Central memory CD8-positive, alpha-beta T cell (primary cell): ENCODE measurements at regions not wholly inside any gene's neighbourhood (a gene's known extent, or its start where the extent isn't known, plus 50 kb on each side); places are given as distances from the start of the nearest gene placed in this dataset.

Experiments used
- ATAC-seq: fragments of 150-1000 bp; cut with Tn5 transposase; replicated peaks from 2 replicates; pipeline ENCODE4 v1.10.0; 2022; ENCODE audit warnings: mild to moderate bottlenecking, moderate FRiP score, moderate number of reproducible peaks; ENCODE audit not compliant: poor library complexity, severe bottlenecking; ENCODE audit errors: extremely low read depth
- DNase-seq, 2 donors: peaks; one replicate each; pipeline ENCODE4 v3.0.0; 2021; ENCODE audit warnings: low spot score in 2 of 2
- H3K27ac Mint-ChIP-seq: one replicate; pipeline ENCODE4 v1.8.0; 2022; ENCODE audit warnings: low read depth, mild to moderate bottlenecking, moderate library complexity, mixed read lengths
- H3K27me3 Mint-ChIP-seq: one replicate; pipeline ENCODE4 v1.8.0; 2022; ENCODE audit warnings: mixed read lengths
- H3K36me3 Mint-ChIP-seq: one replicate; pipeline ENCODE4 v1.8.0; 2022; ENCODE audit warnings: mild to moderate bottlenecking, moderate library complexity, mixed read lengths; ENCODE audit not compliant: insufficient read depth
- H3K4me1 Mint-ChIP-seq: one replicate; pipeline ENCODE4 v1.8.0; 2022; ENCODE audit warnings: mixed read lengths
- H3K4me3 Mint-ChIP-seq: one replicate; pipeline ENCODE4 v1.8.0; 2022; ENCODE audit warnings: mild to moderate bottlenecking, moderate library complexity, mixed read lengths
- H3K9me3 Mint-ChIP-seq: one replicate; pipeline ENCODE4 v1.8.0; 2022; ENCODE audit warnings: mixed read lengths

DNA sequence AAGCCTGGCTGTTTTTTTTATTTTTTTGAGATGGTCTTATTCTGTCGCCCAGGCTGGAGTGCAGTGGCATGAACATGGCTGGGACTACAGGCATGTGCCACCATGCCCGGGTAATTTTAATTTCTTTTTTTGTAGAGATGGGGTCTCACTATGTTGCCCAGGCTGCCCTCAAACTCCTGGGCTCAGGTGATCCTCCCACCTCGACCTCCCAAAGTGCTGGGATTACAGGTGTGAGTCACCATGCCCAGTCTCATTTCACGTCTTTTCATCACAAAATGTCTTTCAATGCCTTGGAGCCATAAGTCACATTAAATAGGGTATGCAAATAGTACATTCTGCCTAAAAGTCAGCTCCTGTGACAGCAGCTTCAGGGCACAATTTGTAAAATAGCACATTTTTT is 52.8 kb downstream of the SOX2 start:
- Mint-ChIP-seq H3K9me3 (peaks cover 10% of the 10 kb centered on the region), H3K4me1 (no peaks in the 10 kb centered on the region), H3K27ac (no peak overlapping the region), H3K36me3 (no peaks in the 10 kb centered on the region), H3K4me3 (no peak overlapping the region), H3K27me3 (no peaks in the 10 kb centered on the region)
- no peak for DNase-seq
- no peak for ATAC-seq

DNA sequence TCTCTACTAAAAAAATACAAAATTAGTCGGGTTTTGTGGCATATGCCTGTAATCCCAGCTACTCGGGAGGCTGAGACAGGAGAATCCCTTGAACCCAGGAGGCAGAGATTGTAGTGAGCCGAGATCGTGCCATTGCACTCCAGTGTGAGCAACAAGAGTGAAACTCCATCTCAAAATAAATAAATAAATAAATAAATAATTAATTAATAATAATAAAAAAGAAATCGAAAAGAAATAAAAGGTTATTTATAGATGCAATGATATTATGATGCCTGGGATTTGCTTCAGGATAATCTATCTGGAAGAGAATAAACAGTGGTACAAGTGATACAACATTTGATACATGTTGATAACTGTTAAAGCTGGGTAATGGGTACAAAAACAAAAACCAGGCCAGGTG is 58.6 kb downstream of the SOX2 start:
- Mint-ChIP-seq H3K9me3 (peaks cover 11% of the 10 kb centered on the region), H3K27me3 (no peaks in the 10 kb centered on the region), H3K27ac (no peak overlapping the region), H3K36me3 (no peaks in the 10 kb centered on the region), H3K4me3 (no peak overlapping the region), H3K4me1 (no peaks in the 10 kb centered on the region)
- ATAC-seq, result no peak
- DNase-seq, result no peak

DNA sequence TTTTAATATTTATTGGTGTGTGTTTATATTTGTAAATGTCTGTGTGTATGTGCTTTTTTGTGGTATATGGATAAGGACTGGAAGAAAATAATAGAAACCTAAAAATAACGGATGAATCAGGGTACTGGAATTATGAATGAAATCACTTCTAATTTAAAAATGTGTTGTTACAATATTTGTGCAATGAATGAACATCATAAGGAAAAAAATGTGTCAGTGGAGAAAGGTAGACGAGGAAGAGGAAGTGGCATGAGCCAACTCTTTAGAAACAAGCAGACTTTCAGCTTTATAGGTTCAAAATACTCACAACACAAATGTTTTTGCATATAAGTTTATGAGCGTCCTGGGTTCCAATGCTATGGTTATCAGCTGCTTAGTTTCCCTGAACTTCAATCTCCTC is 59.4 kb downstream of the SOX2 start:
- Mint-ChIP-seq H3K27me3 (no peaks in the 10 kb centered on the region), H3K9me3 (peaks cover 11% of the 10 kb centered on the region), H3K4me1 (no peaks in the 10 kb centered on the region), H3K4me3 (no peak overlapping the region), H3K27ac (no peak overlapping the region), H3K36me3 (no peaks in the 10 kb centered on the region)
- no peak for DNase-seq
- no peak for ATAC-seq

DNA sequence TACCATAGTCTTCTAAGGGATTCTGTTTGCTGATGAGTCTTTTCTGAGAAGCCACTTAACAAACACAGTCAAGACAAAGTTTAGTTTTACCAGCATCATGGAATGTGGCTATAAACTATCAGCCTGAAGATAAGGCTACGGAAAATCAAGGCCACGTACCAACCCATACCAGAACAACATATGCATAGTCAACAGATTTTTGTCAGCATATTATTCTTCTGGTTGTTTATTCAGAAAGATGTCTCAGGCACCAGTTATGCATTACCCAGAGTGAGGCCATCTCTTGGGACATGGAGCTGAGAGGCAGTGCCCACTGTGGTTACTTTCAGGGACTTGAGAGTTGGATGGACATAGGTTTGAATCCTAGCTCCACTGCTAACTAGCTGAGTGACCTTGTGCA is 60.4 kb downstream of the SOX2 start:
- H3K27me3 Mint-ChIP-seq, result no peaks in the 10 kb centered on the region
- peaks cover 11% of the 10 kb centered on the region for H3K9me3 Mint-ChIP-seq
- H3K36me3 Mint-ChIP-seq, result no peaks in the 10 kb centered on the region
- DNase-seq (no peak), ATAC-seq (no peak)
- H3K4me1 Mint-ChIP-seq, result no peaks in the 10 kb centered on the region
- H3K4me3 Mint-ChIP-seq, result no peak overlapping the region
- no peak overlapping the region for H3K27ac Mint-ChIP-seq

DNA sequence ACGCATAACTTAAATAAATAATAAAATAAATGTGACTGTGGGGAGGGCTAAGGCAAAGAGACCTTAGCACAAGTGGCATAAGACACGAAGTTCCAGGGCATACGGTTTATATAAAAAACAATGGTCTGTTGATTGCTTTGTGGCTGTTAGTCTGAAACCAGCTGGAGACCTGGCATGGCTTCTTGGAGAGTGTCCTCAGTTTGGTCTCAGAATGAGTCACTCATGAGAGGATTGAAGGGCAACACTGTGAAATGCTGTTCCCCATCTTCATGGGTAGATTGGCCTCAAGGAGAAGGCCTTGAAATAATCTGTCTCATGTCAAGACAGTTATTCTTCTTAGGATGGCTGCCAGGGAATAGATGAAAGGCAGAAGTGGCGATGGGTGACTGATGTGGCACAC is 62.2 kb downstream of the SOX2 start:
- ATAC-seq (no peak), DNase-seq (no peak)
- no peak overlapping the region for H3K27ac Mint-ChIP-seq
- H3K9me3 Mint-ChIP-seq, result peaks cover 11% of the 10 kb centered on the region
- H3K36me3 Mint-ChIP-seq, result no peaks in the 10 kb centered on the region
- no peak overlapping the region for H3K4me3 Mint-ChIP-seq
- H3K27me3 Mint-ChIP-seq, result no peaks in the 10 kb centered on the region
- no peaks in the 10 kb centered on the region for H3K4me1 Mint-ChIP-seq

DNA sequence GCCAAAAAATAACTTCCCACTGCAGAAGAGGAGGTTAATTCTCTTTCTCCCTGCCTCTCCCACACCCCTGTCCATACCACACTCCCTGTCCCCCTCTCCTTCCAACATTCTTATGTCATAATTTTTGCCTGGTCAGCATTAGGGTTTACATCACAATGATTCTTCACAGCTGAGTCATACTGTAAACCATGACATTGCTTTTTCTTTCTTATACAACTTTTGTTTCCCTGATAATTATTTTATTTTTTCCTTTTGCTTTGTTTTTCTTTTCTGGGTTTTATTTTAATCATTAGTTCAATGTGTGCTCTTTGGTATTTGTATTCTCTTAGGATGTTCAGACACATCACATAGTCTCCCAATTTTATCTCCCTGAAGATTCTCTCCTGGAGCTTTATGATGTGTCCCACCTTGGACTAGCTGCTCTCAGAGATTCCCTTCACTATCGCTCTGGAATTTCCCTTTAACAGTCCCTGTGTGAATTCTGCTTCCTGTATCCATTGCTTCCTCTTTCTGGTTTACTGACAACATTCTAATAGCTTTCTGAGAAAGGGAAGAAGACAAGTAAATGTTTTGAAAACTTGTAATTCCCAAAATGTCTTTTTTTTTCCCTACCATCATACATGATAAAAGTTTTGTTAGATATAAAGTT is 70.7 kb downstream of the SOX2 start:
- DNase-seq, result no peak
- H3K4me1 Mint-ChIP-seq, result no peaks in the 10 kb centered on the region
- no peak overlapping the region for H3K4me3 Mint-ChIP-seq
- no peaks in the 10 kb centered on the region for H3K9me3 Mint-ChIP-seq
- ATAC-seq, result no peak
- H3K27ac Mint-ChIP-seq, result no peak overlapping the region
- H3K27me3 Mint-ChIP-seq, result no peaks in the 10 kb centered on the region
- no peaks in the 10 kb centered on the region for H3K36me3 Mint-ChIP-seq

DNA sequence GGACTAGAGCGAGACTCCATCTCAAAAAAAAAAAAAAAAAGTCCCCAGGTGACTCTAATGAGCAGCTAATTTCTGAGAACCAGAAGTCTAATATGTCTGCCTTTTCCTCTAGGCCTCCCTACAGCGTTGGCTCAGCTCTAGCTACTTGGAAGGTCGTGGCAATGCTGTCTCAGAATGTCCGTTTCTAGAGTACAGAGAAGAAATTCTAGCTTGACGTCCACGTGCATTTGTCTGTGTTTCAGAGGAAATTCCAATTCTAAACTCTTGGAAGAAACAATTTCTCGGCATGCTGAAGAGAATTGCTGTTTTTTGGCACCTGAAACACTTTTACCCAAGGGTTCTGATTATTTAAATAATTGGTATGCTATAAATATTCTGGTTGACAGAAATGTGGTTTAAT is 78.8 kb downstream of the SOX2 start:
- Mint-ChIP-seq H3K9me3 (peaks cover 5% of the 10 kb centered on the region), H3K4me3 (no peak overlapping the region), H3K4me1 (no peaks in the 10 kb centered on the region), H3K27ac (no peak overlapping the region), H3K36me3 (no peaks in the 10 kb centered on the region), H3K27me3 (no peaks in the 10 kb centered on the region)
- no peak for DNase-seq
- no peak for ATAC-seq

DNA sequence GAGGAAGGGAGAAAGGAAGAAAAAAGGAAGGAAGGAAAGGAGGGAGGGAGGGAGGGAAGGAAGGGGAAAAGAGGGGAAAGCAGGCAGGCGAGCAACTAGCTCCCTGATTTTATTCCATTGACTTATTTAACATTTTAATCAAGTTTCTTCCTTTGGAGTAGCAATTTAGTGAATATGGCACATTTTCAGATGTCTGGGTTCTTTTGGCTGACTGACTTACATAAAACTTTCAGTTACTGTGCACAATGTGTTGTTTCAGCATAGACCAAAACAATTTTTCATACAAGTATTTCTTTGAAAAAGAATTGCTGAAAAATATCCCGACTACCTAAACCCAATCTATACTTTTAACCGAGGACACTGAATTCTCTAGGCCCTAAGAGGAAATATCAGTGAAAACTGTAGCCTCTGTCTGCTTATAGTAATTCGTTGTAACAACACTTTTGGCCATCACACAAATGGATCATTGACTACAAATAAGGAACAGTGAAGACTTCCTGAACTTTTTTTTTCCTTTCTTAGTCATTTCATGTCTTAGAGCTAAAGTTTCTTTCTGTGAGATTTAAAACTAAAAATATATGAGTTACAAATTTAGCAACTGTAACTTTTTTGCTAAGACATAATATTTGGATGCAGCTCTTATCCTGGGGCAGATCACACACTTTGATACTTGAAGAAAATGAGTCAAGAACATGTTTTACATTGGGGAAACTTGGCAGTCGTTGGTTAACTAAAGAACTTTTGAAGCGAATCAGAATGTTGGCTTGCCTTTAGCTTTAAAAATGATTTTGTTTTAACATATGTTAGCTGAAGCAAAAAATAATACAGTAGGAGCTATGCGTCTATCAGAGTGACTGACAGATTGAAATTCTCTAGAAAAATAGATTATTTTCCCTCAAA is 79.6 kb downstream of the SOX2 start:
- Mint-ChIP-seq H3K9me3 (peaks cover 5% of the 10 kb centered on the region), H3K27ac (no peak overlapping the region), H3K27me3 (no peaks in the 10 kb centered on the region), H3K4me1 (no peaks in the 10 kb centered on the region), H3K36me3 (no peaks in the 10 kb centered on the region), H3K4me3 (no peak overlapping the region)
- ATAC-seq (no peak), DNase-seq (no peak)

DNA sequence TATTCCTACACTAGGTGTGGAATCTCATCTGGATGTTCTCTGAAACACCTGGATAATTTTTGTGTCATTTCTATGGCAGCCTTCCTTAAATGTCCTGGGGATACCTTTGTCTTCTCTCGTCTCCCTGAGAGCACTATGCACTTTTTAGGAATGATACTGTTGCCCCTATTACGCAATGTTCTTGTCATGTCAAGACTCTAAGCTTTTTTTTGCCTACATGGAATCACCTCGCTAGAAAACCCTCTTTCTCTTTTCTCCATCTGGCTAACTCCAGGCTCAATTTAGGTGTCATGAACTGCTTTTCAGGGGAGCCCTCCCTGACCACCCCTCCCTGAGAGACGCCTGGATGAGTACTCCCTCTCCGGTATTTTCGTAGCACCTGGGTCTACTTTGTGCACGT is 81.3 kb downstream of the SOX2 start:
- no peaks in the 10 kb centered on the region for H3K36me3 Mint-ChIP-seq
- H3K27me3 Mint-ChIP-seq, result no peaks in the 10 kb centered on the region
- no peak overlapping the region for H3K27ac Mint-ChIP-seq
- ATAC-seq, result no peak
- peaks cover 5% of the 10 kb centered on the region for H3K9me3 Mint-ChIP-seq
- no peaks in the 10 kb centered on the region for H3K4me1 Mint-ChIP-seq
- no peak overlapping the region for H3K4me3 Mint-ChIP-seq
- no peak for DNase-seq

DNA sequence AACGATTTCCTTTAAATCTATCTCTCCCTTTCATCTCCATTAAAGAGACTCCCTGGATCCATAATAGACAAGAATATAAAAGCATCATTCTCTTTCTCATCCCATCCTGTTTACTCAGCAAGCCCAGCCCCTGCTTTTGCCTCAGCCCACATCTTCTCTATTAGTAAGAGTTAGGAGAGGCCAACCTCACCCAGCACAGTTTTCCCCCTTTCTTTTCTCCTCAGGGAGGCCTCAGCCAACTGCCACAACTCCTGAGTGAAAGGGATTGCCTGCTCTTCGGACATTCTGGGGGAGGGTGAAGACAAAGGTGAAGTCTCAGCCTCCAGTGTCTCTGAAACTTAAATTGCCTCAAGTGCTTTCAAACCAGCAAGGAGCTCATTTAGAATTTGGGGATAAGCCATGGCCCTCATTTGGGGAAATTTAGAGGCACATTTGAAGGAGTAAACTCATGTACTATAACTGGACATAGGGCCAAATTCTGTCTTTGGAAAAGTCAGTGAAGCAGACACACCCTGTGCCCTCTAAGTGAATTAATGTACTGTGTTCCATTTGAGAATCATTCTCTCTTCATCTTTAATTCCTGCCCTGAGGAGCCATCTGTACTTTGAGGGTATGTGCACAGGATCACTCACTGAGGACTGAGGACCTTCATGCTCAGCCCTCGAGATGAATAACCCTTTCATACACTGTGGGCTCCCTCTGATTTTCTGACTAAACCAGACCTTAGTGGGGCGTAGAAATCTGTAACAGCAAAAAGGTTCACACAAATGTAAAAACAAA is 82.5 kb downstream of the SOX2 start:
- ATAC-seq (no peak), DNase-seq (no peak)
- no peaks in the 10 kb centered on the region for H3K36me3 Mint-ChIP-seq
- no peaks in the 10 kb centered on the region for H3K4me1 Mint-ChIP-seq
- no peak overlapping the region for H3K27ac Mint-ChIP-seq
- H3K4me3 Mint-ChIP-seq, result no peak overlapping the region
- H3K27me3 Mint-ChIP-seq, result no peaks in the 10 kb centered on the region
- H3K9me3 Mint-ChIP-seq, result no peaks in the 10 kb centered on the region

DNA sequence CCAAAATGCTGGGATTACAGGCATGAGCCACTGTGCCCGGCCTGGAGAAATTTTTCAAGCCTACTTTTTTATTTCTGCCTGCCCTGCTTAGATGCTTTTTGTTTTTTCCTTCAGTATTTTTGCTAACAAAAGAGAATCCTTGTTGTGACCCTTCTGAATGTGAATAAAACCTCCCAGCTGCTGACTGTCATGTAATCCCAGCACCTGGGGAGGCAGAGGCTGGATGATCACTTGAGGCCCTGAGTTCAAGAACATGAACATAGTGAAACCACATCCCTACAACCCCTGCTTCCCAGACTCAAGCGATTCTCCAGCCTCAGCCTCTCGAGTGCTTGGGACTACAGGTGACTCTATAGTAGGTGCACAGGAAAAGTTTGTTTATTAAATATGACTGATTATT is 84.9 kb downstream of the SOX2 start:
- no peak for DNase-seq
- no peak for ATAC-seq
- no peak overlapping the region for H3K4me3 Mint-ChIP-seq

DNA sequence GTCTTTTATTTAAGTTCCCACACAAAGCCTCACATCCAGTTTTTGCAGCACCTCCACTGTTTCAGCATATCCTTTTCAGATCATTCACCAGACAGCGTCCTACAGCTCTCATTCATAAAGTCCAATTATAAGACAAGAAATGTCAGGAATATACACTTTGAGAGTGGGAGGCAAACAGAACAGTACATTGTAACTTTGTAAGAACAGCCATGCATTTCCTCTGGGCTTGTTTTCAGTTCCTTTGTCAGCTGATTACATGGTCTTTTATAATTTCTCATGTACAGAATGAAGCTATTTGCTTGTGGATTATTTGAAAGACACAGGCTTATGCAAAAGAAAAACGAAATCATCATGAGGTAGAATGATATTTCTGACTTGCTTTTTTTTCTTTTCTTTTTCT is 85.7 kb downstream of the SOX2 start:
- no peak overlapping the region for H3K4me3 Mint-ChIP-seq
- no peaks in the 10 kb centered on the region for H3K27me3 Mint-ChIP-seq
- H3K9me3 Mint-ChIP-seq, result no peaks in the 10 kb centered on the region
- no peak overlapping the region for H3K27ac Mint-ChIP-seq
- no peaks in the 10 kb centered on the region for H3K4me1 Mint-ChIP-seq
- no peaks in the 10 kb centered on the region for H3K36me3 Mint-ChIP-seq
- DNase-seq (no peak), ATAC-seq (no peak)

More for the DNA sequence above, 84.9 kb downstream of the SOX2 start:
- Mint-ChIP-seq H3K4me1 (no peaks in the 10 kb centered on the region), H3K27me3 (no peaks in the 10 kb centered on the region), H3K36me3 (no peaks in the 10 kb centered on the region), H3K9me3 (no peaks in the 10 kb centered on the region), H3K27ac (no peak overlapping the region)

DNA sequence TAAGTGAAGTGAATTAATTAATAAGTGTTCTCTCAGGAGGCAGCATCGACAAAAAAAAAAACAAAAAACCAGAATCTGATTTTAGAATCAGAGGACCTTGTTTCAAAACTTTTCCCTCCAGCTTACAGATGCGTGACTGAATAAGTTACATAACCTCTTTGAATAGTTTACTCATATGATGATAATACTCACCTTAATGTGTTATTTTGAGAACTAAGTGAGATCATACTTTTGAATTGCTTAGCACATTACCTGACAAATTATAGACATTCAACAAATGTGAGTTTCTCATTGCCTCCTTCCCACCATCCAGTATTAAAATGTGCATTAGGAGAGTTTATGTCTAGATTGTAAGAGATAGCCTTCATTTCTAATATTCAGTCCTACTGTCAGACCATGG is 94.0 kb downstream of the SOX2 start:
- H3K4me3 Mint-ChIP-seq, result no peak overlapping the region
- DNase-seq (no peak), ATAC-seq (no peak)
- H3K9me3 Mint-ChIP-seq, result peaks cover 10% of the 10 kb centered on the region
- H3K4me1 Mint-ChIP-seq, result no peaks in the 10 kb centered on the region
- peaks cover 2% of the 10 kb centered on the region for H3K36me3 Mint-ChIP-seq
- H3K27me3 Mint-ChIP-seq, result no peaks in the 10 kb centered on the region
- H3K27ac Mint-ChIP-seq, result no peak overlapping the region
